Keratinocyte (primary cell): ENCODE measurements at regions not wholly inside any gene's neighbourhood (a gene's known extent, or its start where the extent isn't known, plus 50 kb on each side); places are given as distances from the start of the nearest gene placed in this dataset.

Experiments used
- DNase-seq: peaks from one replicate; pipeline ENCODE4 v3.0.0-alpha.2; 2011; ENCODE audit warnings: low read depth, missing footprints, low spot score
- FAIRE-seq: peaks from 2 replicates; lab custom pipeline; 2011; peaks lifted over from hg19 to GRCh38; lab: Jason Lieb, UNC
- H2AFZ ChIP-seq: 2 replicates; pipeline ENCODE4 v1.6.0; 2012; ENCODE audit warnings: low read length, control low read depth, inconsistent platforms; ENCODE audit not compliant: control insufficient read depth
- H3K27ac ChIP-seq: 2 replicates; pipeline ENCODE4 v1.5.1; 2011; ENCODE audit warnings: low read length; ENCODE audit not compliant: control insufficient read depth, insufficient read depth
- H3K27me3 ChIP-seq: 3 replicates; pipeline ENCODE4 v1.6.0; 2011; ENCODE audit warnings: low read length; ENCODE audit not compliant: control insufficient read depth, insufficient read depth; ENCODE audit errors: extremely low read depth
- H3K36me3 ChIP-seq, 2 experiments: 2 replicates in 1 of 2; 3 replicates in 1 of 2; pipeline ENCODE4 v1.5.1; 2011; ENCODE audit warnings: low read length in 2 of 2, mild to moderate bottlenecking in 1 of 2; ENCODE audit not compliant: control insufficient read depth in 2 of 2, insufficient read depth in 2 of 2; ENCODE audit errors: extremely low read depth in 1 of 2
- H3K4me1 ChIP-seq: 3 replicates; pipeline ENCODE4 v1.5.1; 2011; ENCODE audit warnings: low read length; ENCODE audit not compliant: control insufficient read depth, insufficient read depth; ENCODE audit errors: extremely low read depth
- H3K4me2 ChIP-seq: 3 replicates; pipeline ENCODE4 v1.6.0; 2011; ENCODE audit warnings: low read depth, low read length; ENCODE audit not compliant: control insufficient read depth, insufficient read depth; ENCODE audit errors: extremely low read depth
- H3K4me3 ChIP-seq, 3 experiments: fragments of 200-600 bp in 1 of 3; sonication (generic) in 1 of 3; 2 replicates in 2 of 3; 3 replicates in 1 of 3; pipeline ENCODE4 v1.5.1; 2011 to 2016; ENCODE audit warnings: low read length in 3 of 3, mild to moderate bottlenecking in 3 of 3, control low read depth in 2 of 3, inconsistent platforms in 1 of 3, low read depth in 1 of 3, mixed read lengths in 1 of 3, mixed run types in 1 of 3, moderate library complexity in 1 of 3; ENCODE audit not compliant: control insufficient read depth in 2 of 3, insufficient read depth in 2 of 3; ENCODE audit errors: extremely low read depth in 1 of 3
- H3K79me2 ChIP-seq: 2 replicates; pipeline ENCODE4 v1.6.0; 2012; ENCODE audit warnings: low read length; ENCODE audit not compliant: control insufficient read depth, insufficient read depth
- H3K9ac ChIP-seq: 3 replicates; pipeline ENCODE4 v1.6.0; 2011; ENCODE audit warnings: low read length; ENCODE audit not compliant: control insufficient read depth, insufficient read depth; ENCODE audit errors: extremely low read depth
- H3K9me1 ChIP-seq: 3 replicates; pipeline ENCODE4 v1.6.0; 2011; ENCODE audit warnings: low read length; ENCODE audit not compliant: control insufficient read depth, insufficient read depth; ENCODE audit errors: extremely low read depth
- H3K9me3 ChIP-seq: 2 replicates; pipeline ENCODE4 v1.5.1; 2012; ENCODE audit warnings: low read depth, low read length; ENCODE audit not compliant: control insufficient read depth
- H4K20me1 ChIP-seq: 3 replicates; pipeline ENCODE4 v1.6.0; 2011; ENCODE audit warnings: low read length; ENCODE audit not compliant: control insufficient read depth, insufficient read depth; ENCODE audit errors: extremely low read depth
- CTCF ChIP-seq, 3 experiments: IDR thresholded peaks in 1 of 3; conservative IDR thresholded peaks in 1 of 3; optimal IDR thresholded peaks in 1 of 3; 2 replicates in 2 of 3; 3 replicates in 1 of 3; pipeline versions ENCODE3 to v1.5.1; 2011; ENCODE audit warnings: low read length in 3 of 3, mild to moderate bottlenecking in 3 of 3, moderate library complexity in 2 of 3, control low read depth in 1 of 3, inconsistent platforms in 1 of 3; ENCODE audit not compliant: insufficient read depth in 2 of 3; ENCODE audit errors: extremely low read depth in 1 of 3
- EZH2 ChIP-seq: IDR thresholded peaks from one replicate; pipeline ENCODE4 v1.6.1; 2012; ENCODE audit warnings: inconsistent platforms, mild to moderate bottlenecking, low read length, moderate library complexity
- dilution Hi-C: fragments of 300-500 bp; cut with MboI; formaldehyde crosslinking; loops from one replicate; pipeline ENCODE4 v1.7.0; 2020; ENCODE audit warnings: low sequenced_read_pairs; ENCODE audit not compliant: extremely low pct_ligation_motif_present

- Histone ChIP-seq H2AFZ (no peak overlapping the region), H3K79me2 (no peaks in the 10 kb centered on the region), H3K36me3 (no peaks in the 10 kb centered on the region), H3K27ac (no peak overlapping the region), H3K4me1 (no peaks in the 10 kb centered on the region), H3K27me3 (no peaks in the 10 kb centered on the region), H3K9me3 (no peaks in the 10 kb centered on the region), H3K4me3 (no peak overlapping the region), H3K4me2 (no peak overlapping the region), H3K9me1 (no peaks in the 10 kb centered on the region), H3K9ac (no peak overlapping the region), H4K20me1 (no peaks in the 10 kb centered on the region)
- FAIRE-seq (no peak), DNase-seq (no peak)
- dilution Hi-C loops, result no loop called here
- TF ChIP-seq CTCF (optimal IDR thresholded peaks at IDR 0.05 in 1 of 3, IDR thresholded peaks at IDR 0.05 in 1 of 3, conservative IDR thresholded peaks at IDR 0.05 in 1 of 3; ENCODE audit: extremely low read depth in 1 of 3, insufficient read depth in 2 of 3, low read length in 3 of 3), result no peak
- no peak for TF ChIP-seq EZH2
These were observed 194.2 kb downstream of the SYT10 start for GRCh38 chr12:33245434-33245833.

- FAIRE-seq (no peak), DNase-seq (no peak)
- Histone ChIP-seq H3K9ac (no peak overlapping the region), H3K27ac (no peak overlapping the region), H3K36me3 (no peaks in the 10 kb centered on the region), H4K20me1 (no peaks in the 10 kb centered on the region), H3K27me3 (no peaks in the 10 kb centered on the region), H3K4me1 (no peaks in the 10 kb centered on the region), H2AFZ (no peak overlapping the region), H3K4me2 (no peak overlapping the region), H3K9me1 (no peaks in the 10 kb centered on the region), H3K9me3 (no peaks in the 10 kb centered on the region), H3K79me2 (no peaks in the 10 kb centered on the region), H3K4me3 (no peak overlapping the region)
- TF ChIP-seq EZH2 (no peak), CTCF (optimal IDR thresholded peaks at IDR 0.05 in 1 of 3, IDR thresholded peaks at IDR 0.05 in 1 of 3, conservative IDR thresholded peaks at IDR 0.05 in 1 of 3; ENCODE audit: extremely low read depth in 1 of 3, insufficient read depth in 2 of 3, low read length in 3 of 3) (no peak)
- dilution Hi-C loops, result no loop called here
These were observed 212.9 kb downstream of the SYT10 start for GRCh38 chr12:33226671-33227070.
